ENCODE measurements at regions not wholly inside any gene's neighbourhood (a gene's known extent, or its start where the extent isn't known, plus 50 kb on each side); places are given as distances from the start of the nearest gene placed in this dataset.

GRCh38 chr10:9038146-9038714 lies 983.7 kb downstream of the GATA3 start:
- Mint-ChIP-seq H3K27me3 (ENCODE audit: unreplicated experiment) (no peaks in the 10 kb centered on the region), H3K9me3 (ENCODE audit: unreplicated experiment) (no peaks in the 10 kb centered on the region), H3K4me3 (ENCODE audit: unreplicated experiment) (no peak overlapping the region), H3K4me1 (ENCODE audit: unreplicated experiment) (no peaks in the 10 kb centered on the region), H3K27ac (ENCODE audit: unreplicated experiment) (no peak overlapping the region), H3K36me3 (ENCODE audit: low read depth, unreplicated experiment) (no peaks in the 10 kb centered on the region)
- no peak for DNase-seq (ENCODE audit: low spot score)
- no peak for TF ChIP-seq CTCF (IDR thresholded peaks at IDR 0.05; ENCODE audit: unreplicated experiment)

GRCh38 chr10:9043466-9043865 lies 989.0 kb downstream of the GATA3 start:
- Mint-ChIP-seq H3K27ac (ENCODE audit: unreplicated experiment) (no peak overlapping the region), H3K27me3 (ENCODE audit: unreplicated experiment) (no peaks in the 10 kb centered on the region), H3K4me1 (ENCODE audit: unreplicated experiment) (no peaks in the 10 kb centered on the region), H3K9me3 (ENCODE audit: unreplicated experiment) (no peaks in the 10 kb centered on the region), H3K4me3 (ENCODE audit: unreplicated experiment) (no peak overlapping the region), H3K36me3 (ENCODE audit: low read depth, unreplicated experiment) (no peaks in the 10 kb centered on the region)
- DNase-seq (ENCODE audit: low spot score), result no peak
- TF ChIP-seq CTCF (IDR thresholded peaks at IDR 0.05; ENCODE audit: unreplicated experiment), result no peak

- Mint-ChIP-seq H3K4me3 (ENCODE audit: unreplicated experiment) (no peak overlapping the region), H3K27ac (ENCODE audit: unreplicated experiment) (no peak overlapping the region), H3K4me1 (ENCODE audit: unreplicated experiment) (no peaks in the 10 kb centered on the region), H3K27me3 (ENCODE audit: unreplicated experiment) (no peaks in the 10 kb centered on the region), H3K9me3 (ENCODE audit: unreplicated experiment) (no peaks in the 10 kb centered on the region), H3K36me3 (ENCODE audit: low read depth, unreplicated experiment) (no peaks in the 10 kb centered on the region)
- no peak for DNase-seq (ENCODE audit: low spot score)
- TF ChIP-seq CTCF (IDR thresholded peaks at IDR 0.05; ENCODE audit: unreplicated experiment), result no peak
Observed at GRCh38 chr10:9045311-9045710, 990.8 kb downstream of the GATA3 start.

GRCh38 chr10:9051328-9051974 lies 997.0 kb downstream of the GATA3 start:
- no peaks in the 10 kb centered on the region for H3K9me3 Mint-ChIP-seq (ENCODE audit: unreplicated experiment)
- TF ChIP-seq CTCF (IDR thresholded peaks at IDR 0.05; ENCODE audit: unreplicated experiment), result no peak
- DNase-seq (ENCODE audit: low spot score), result no peak

GRCh38 chr10:9052767-9053166 lies 998.3 kb downstream of the GATA3 start:
- Mint-ChIP-seq H3K4me3 (ENCODE audit: unreplicated experiment) (no peak overlapping the region), H3K4me1 (ENCODE audit: unreplicated experiment) (no peaks in the 10 kb centered on the region), H3K9me3 (ENCODE audit: unreplicated experiment) (no peaks in the 10 kb centered on the region), H3K27ac (ENCODE audit: unreplicated experiment) (no peak overlapping the region), H3K36me3 (ENCODE audit: low read depth, unreplicated experiment) (no peaks in the 10 kb centered on the region), H3K27me3 (ENCODE audit: unreplicated experiment) (no peaks in the 10 kb centered on the region)
- no peak for DNase-seq (ENCODE audit: low spot score)
- TF ChIP-seq CTCF (IDR thresholded peaks at IDR 0.05; ENCODE audit: unreplicated experiment), result no peak

More at GRCh38 chr10:9051328-9051974, 997.0 kb downstream of the GATA3 start:
- Mint-ChIP-seq H3K27me3 (ENCODE audit: unreplicated experiment) (no peaks in the 10 kb centered on the region), H3K27ac (ENCODE audit: unreplicated experiment) (no peak overlapping the region), H3K4me1 (ENCODE audit: unreplicated experiment) (no peaks in the 10 kb centered on the region), H3K4me3 (ENCODE audit: unreplicated experiment) (no peak overlapping the region), H3K36me3 (ENCODE audit: low read depth, unreplicated experiment) (no peaks in the 10 kb centered on the region)
